Right lobe of liver (tissue), 4 donors: ENCODE measurements at regions not wholly inside any gene's neighbourhood (a gene's known extent, or its start where the extent isn't known, plus 50 kb on each side); places are given as distances from the start of the nearest gene placed in this dataset.

ENCODE experiments used
- POLR2A ChIP-seq: fragments of 450-650 bp; IDR thresholded peaks from one replicate; pipeline ENCODE4 v1.6.1; 2017; ENCODE audit warnings: antibody characterized with exemption, mild to moderate bottlenecking
- TF ChIP-seq, protein P1 (sequence below), 4 donors: fragments of 200-600 bp in 3 of 4; fragments of 450-650 bp in 1 of 4; IDR thresholded peaks; one replicate each; pipeline versions ENCODE4 v1.5.1 to v1.8.0; 2016 to 2022; ENCODE audit warnings: antibody characterized with exemption in 4 of 4, mild to moderate bottlenecking in 2 of 4
- donor health status: DM: no; HTN: no; CAD: no.
- donor health status: DM: no; HTN: no; CAD: no.
- donor health status: DM: no; HTN: yes; CAD: no.

DNA sequence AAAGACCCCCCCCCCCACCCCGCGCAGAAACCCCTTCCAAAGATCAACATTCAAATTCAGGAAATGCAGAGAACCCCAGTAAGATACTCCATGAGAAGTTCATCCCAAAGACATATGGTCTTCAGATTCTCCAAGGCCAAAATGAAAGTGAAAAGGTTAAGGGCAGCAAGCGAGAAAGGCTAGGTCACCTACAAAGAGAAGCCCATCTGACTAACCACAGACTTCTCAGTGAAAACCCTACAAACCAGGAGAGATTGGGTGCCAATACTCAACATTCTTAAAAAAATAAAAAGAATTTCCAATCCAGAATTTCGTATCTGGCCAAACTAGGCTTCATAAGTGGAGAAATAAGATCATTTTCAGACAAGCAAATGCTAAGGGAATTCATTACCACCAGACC is 175.2 kb downstream of the RND3 start:
- TF ChIP-seq POLR2A = no peak
- TF ChIP-seq, protein P1, sequence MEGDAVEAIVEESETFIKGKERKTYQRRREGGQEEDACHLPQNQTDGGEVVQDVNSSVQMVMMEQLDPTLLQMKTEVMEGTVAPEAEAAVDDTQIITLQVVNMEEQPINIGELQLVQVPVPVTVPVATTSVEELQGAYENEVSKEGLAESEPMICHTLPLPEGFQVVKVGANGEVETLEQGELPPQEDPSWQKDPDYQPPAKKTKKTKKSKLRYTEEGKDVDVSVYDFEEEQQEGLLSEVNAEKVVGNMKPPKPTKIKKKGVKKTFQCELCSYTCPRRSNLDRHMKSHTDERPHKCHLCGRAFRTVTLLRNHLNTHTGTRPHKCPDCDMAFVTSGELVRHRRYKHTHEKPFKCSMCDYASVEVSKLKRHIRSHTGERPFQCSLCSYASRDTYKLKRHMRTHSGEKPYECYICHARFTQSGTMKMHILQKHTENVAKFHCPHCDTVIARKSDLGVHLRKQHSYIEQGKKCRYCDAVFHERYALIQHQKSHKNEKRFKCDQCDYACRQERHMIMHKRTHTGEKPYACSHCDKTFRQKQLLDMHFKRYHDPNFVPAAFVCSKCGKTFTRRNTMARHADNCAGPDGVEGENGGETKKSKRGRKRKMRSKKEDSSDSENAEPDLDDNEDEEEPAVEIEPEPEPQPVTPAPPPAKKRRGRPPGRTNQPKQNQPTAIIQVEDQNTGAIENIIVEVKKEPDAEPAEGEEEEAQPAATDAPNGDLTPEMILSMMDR (IDR thresholded peaks at IDR 0.05) = no peak
